Hepatocyte (in vitro differentiated cells): ENCODE measurements at regions not wholly inside any gene's neighbourhood (a gene's known extent, or its start where the extent isn't known, plus 50 kb on each side); places are given as distances from the start of the nearest gene placed in this dataset.
"Not testable (repeated sequence)": the region's sequence is repeated elsewhere in the genome, so short reads cannot be mapped to it uniquely, and the experiment has no call there.

ENCODE experiments used
- CTCF ChIP-seq: fragments of 200-600 bp; sonication (generic); IDR thresholded peaks from 2 replicates; pipeline ENCODE4 v1.5.1; 2016; ENCODE audit warnings: antibody characterized with exemption, mild to moderate bottlenecking; ENCODE audit not compliant: poor library complexity
- EZH2 ChIP-seq: fragments of 200-600 bp; sonication (generic); IDR thresholded peaks from 2 replicates; pipeline ENCODE4 v1.6.1; 2016; ENCODE audit warnings: antibody characterized with exemption, mild to moderate bottlenecking, borderline replicate concordance

GRCh38 chrX:113784754-113785153, 799.1 kb upstream of the HTR2C start:
- not testable (repeated sequence) for TF ChIP-seq CTCF, EZH2
